WI38 (cell line): ENCODE measurements at regions not wholly inside any gene's neighbourhood (a gene's known extent, or its start where the extent isn't known, plus 50 kb on each side); places are given as distances from the start of the nearest gene placed in this dataset.

Experiments used
- H3K4me3 ChIP-seq: 2 replicates; pipeline ENCODE4 v1.5.1; 2011; ENCODE audit warnings: low read depth, mild to moderate bottlenecking, control low read depth, low read length
- CTCF ChIP-seq: IDR thresholded peaks from 2 replicates; pipeline ENCODE4 v1.5.1; 2012; ENCODE audit warnings: low read depth, mild to moderate bottlenecking, control low read depth, low read length

GRCh38 chr2:241992753-241993152 is 123.2 kb downstream of the RTP5 start:
- no peak for TF ChIP-seq CTCF
- no peak overlapping the region for H3K4me3 ChIP-seq

GRCh38 chr2:241993386-241994005 is 124.0 kb downstream of the RTP5 start:
- H3K4me3 ChIP-seq, result no peak overlapping the region
- no peak for TF ChIP-seq CTCF

GRCh38 chr2:241994086-241994485 is 124.6 kb downstream of the RTP5 start:
- no peak for TF ChIP-seq CTCF
- H3K4me3 ChIP-seq, result no peak overlapping the region

GRCh38 chr2:241994556-241995213 is 125.2 kb downstream of the RTP5 start:
- no peak for TF ChIP-seq CTCF

GRCh38 chr2:241996100-241996499 is 126.6 kb downstream of the RTP5 start:
- H3K4me3 ChIP-seq, result no peak overlapping the region
- TF ChIP-seq CTCF, result no peak

More at GRCh38 chr2:241994556-241995213, 125.2 kb downstream of the RTP5 start:
- no peak overlapping the region for H3K4me3 ChIP-seq

GRCh38 chr2:241997017-241997416 is 127.5 kb downstream of the RTP5 start:
- no peak for TF ChIP-seq CTCF
- H3K4me3 ChIP-seq, result no peak overlapping the region

GRCh38 chr2:241999184-241999583 is 129.7 kb downstream of the RTP5 start:
- TF ChIP-seq CTCF, result no peak
- H3K4me3 ChIP-seq, result no peak overlapping the region
